H1 (cell line): ENCODE measurements at regions not wholly inside any gene's neighbourhood (a gene's known extent, or its start where the extent isn't known, plus 50 kb on each side); places are given as distances from the start of the nearest gene placed in this dataset.

Source experiments
- CTCF ChIA-PET: fragments of 300-600 bp; sonication (Branson Sonifier 250); formaldehyde crosslinking; loops from one replicate; lab custom pipeline; 2021; ENCODE audit not compliant: partially characterized antibody; lab: Charles Lee
- POLR2A ChIA-PET: fragments of 300-600 bp; sonication (Branson Sonifier 250); formaldehyde crosslinking; loops from one replicate; lab custom pipeline; 2021; ENCODE audit warnings: inconsistent platforms; ENCODE audit not compliant: partially characterized antibody; lab: Charles Lee
- DNase-seq, 2 experiments: peaks; one replicate each; pipeline versions ENCODE4 v3.0.0 to v3.0.0-alpha.2; 2010 to 2022; ENCODE audit warnings: low spot score in 2 of 2, low read depth in 1 of 2, mixed read lengths in 1 of 2
- FAIRE-seq: peaks from 2 replicates; lab custom pipeline; 2011; peaks lifted over from hg19 to GRCh38; lab: Jason Lieb, UNC
- H2AFZ ChIP-seq: 2 replicates; pipeline ENCODE4 v1.8.1; 2012; ENCODE audit warnings: low read length, inconsistent platforms
- H2AK5ac ChIP-seq: 2 replicates; pipeline ENCODE4 v1.6.1; 2013; ENCODE audit warnings: low read depth, low read length
- H2BK120ac ChIP-seq: replicated peaks from 2 replicates; pipeline ENCODE3; 2013; ENCODE audit warnings: low read depth, low read length, inconsistent platforms
- H2BK12ac ChIP-seq: 2 replicates; pipeline ENCODE4 v1.6.1; 2013; ENCODE audit warnings: low read depth, low read length
- H2BK15ac ChIP-seq: 2 replicates; pipeline ENCODE4 v1.6.1; 2013; ENCODE audit warnings: low read length
- H2BK20ac ChIP-seq: 2 replicates; pipeline ENCODE4 v1.6.1; 2013; ENCODE audit warnings: low read length
- H2BK5ac ChIP-seq: 2 replicates; pipeline ENCODE4 v1.6.1; 2013; ENCODE audit warnings: low read depth, low read length
- H3K14ac ChIP-seq: 2 replicates; pipeline ENCODE4 v1.6.1; 2013; ENCODE audit warnings: inconsistent platforms; ENCODE audit not compliant: insufficient read length
- H3K18ac ChIP-seq: 2 replicates; pipeline ENCODE4 v1.6.1; 2013; ENCODE audit warnings: low read length; ENCODE audit errors: extremely low read depth
- H3K23ac ChIP-seq: 2 replicates; pipeline ENCODE4 v1.6.1; 2013; ENCODE audit warnings: inconsistent platforms; ENCODE audit not compliant: insufficient read length
- H3K23me2 ChIP-seq: 2 replicates; pipeline ENCODE4 v1.6.1; 2013; ENCODE audit warnings: low read depth, low read length
- H3K27ac ChIP-seq: 2 replicates; pipeline ENCODE4 v1.6.1; 2011; ENCODE audit warnings: low read depth, low read length, inconsistent platforms
- H3K27me3 ChIP-seq, 4 experiments: replicated peaks in 1 of 4; 1 replicate in 1 of 4; 2 replicates in 3 of 4; pipeline versions ENCODE4 v1.6.1 to v1.8.1; 2011 to 2013; ENCODE audit warnings: low read length in 3 of 4, mild to moderate bottlenecking in 3 of 4, inconsistent platforms in 2 of 4, mixed read lengths in 2 of 4, moderate library complexity in 1 of 4; ENCODE audit not compliant: control insufficient read depth in 3 of 4, insufficient read depth in 3 of 4; ENCODE audit errors: extremely low read depth in 1 of 4
- H3K36me3 ChIP-seq, 4 experiments: 2 replicates each; pipeline versions ENCODE4 v1.6.1 to v1.8.1; 2011 to 2013; ENCODE audit warnings: mild to moderate bottlenecking in 4 of 4, low read length in 3 of 4, moderate library complexity in 2 of 4, control low read depth in 1 of 4, inconsistent platforms in 1 of 4; ENCODE audit not compliant: insufficient read depth in 4 of 4, control insufficient read depth in 2 of 4
- H3K4ac ChIP-seq: replicated peaks from 2 replicates; pipeline ENCODE3; 2013; ENCODE audit warnings: low read length, low read depth, mixed read lengths, inconsistent platforms; ENCODE audit not compliant: insufficient read length
- H3K4me1 ChIP-seq, 4 experiments: replicated peaks in 1 of 4; 1 replicate in 1 of 4; 2 replicates in 3 of 4; pipeline versions ENCODE4 v1.6.1 to v1.8.1; 2011 to 2013; ENCODE audit warnings: low read length in 3 of 4, inconsistent platforms in 2 of 4, mixed read lengths in 1 of 4; ENCODE audit not compliant: insufficient read depth in 4 of 4, control insufficient read depth in 3 of 4
- H3K4me2 ChIP-seq, 2 experiments: 2 replicates each; pipeline versions ENCODE4 v1.6.1 to v1.8.1; 2011 to 2013; ENCODE audit warnings: low read depth in 2 of 2, low read length in 2 of 2, control low read depth in 1 of 2, inconsistent platforms in 1 of 2, mild to moderate bottlenecking in 1 of 2; ENCODE audit not compliant: insufficient read depth in 1 of 2
- H3K4me3 ChIP-seq, 4 experiments: fragments of 200-600, 300-600 bp in 1 of 4; sonication (generic), shearing (Covaris generic), sonication (Bioruptor Twin) in 1 of 4; 2 replicates each; pipeline versions ENCODE4 v1.5.1 to v1.8.1; 2011 to 2016; ENCODE audit warnings: low read length in 4 of 4, low read depth in 3 of 4, control low read depth in 2 of 4, inconsistent platforms in 2 of 4, mild to moderate bottlenecking in 2 of 4, mixed read lengths in 1 of 4, moderate library complexity in 1 of 4; ENCODE audit not compliant: insufficient read depth in 2 of 4; ENCODE audit errors: extremely low read depth in 1 of 4
- H3K56ac ChIP-seq: replicated peaks from 2 replicates; pipeline ENCODE3; 2013; ENCODE audit warnings: low read depth, mild to moderate bottlenecking, mixed read lengths, low read length, inconsistent platforms; ENCODE audit not compliant: insufficient read length
- H3K79me1 ChIP-seq: 2 replicates; pipeline ENCODE4 v1.6.1; 2013; ENCODE audit warnings: low read depth, low read length, control low read depth
- H3K79me2 ChIP-seq, 2 experiments: 2 replicates each; pipeline versions ENCODE4 v1.6.1 to v1.8.1; 2012 to 2013; ENCODE audit warnings: low read length in 2 of 2, mild to moderate bottlenecking in 2 of 2, inconsistent platforms in 1 of 2; ENCODE audit not compliant: insufficient read depth in 2 of 2, control insufficient read depth in 1 of 2
- H3K9ac ChIP-seq, 4 experiments: replicated peaks in 1 of 4; 1 replicate in 1 of 4; 2 replicates in 3 of 4; pipeline versions ENCODE4 v1.6.1 to v1.8.1; 2011 to 2013; ENCODE audit warnings: low read depth in 3 of 4, low read length in 3 of 4, control low read depth in 2 of 4, mild to moderate bottlenecking in 2 of 4, moderate library complexity in 2 of 4, inconsistent platforms in 1 of 4; ENCODE audit errors: extremely low read depth in 1 of 4
- H3K9me3 ChIP-seq, 2 experiments: 2 replicates each; pipeline versions ENCODE4 v1.6.1 to v1.8.1; 2012 to 2013; ENCODE audit warnings: mild to moderate bottlenecking in 2 of 2, moderate library complexity in 2 of 2, control low read depth in 1 of 2, inconsistent platforms in 1 of 2, low read depth in 1 of 2, low read length in 1 of 2, mixed read lengths in 1 of 2; ENCODE audit not compliant: insufficient read depth in 2 of 2
- H4K20me1 ChIP-seq, 2 experiments: replicated peaks in 1 of 2; 2 replicates each; pipeline versions ENCODE3 to v1.8.1; 2011 to 2013; ENCODE audit warnings: inconsistent platforms in 2 of 2, low read length in 2 of 2, mild to moderate bottlenecking in 1 of 2; ENCODE audit not compliant: insufficient read depth in 2 of 2, control insufficient read depth in 1 of 2
- H4K5ac ChIP-seq: 2 replicates; pipeline ENCODE4 v1.6.1; 2013; ENCODE audit warnings: low read length, low read depth, mixed read lengths, inconsistent platforms; ENCODE audit not compliant: insufficient read length
- H4K8ac ChIP-seq: 2 replicates; pipeline ENCODE4 v1.8.0; 2013; ENCODE audit warnings: mild to moderate bottlenecking, moderate library complexity, low read length, inconsistent platforms; ENCODE audit not compliant: insufficient read depth; ENCODE audit errors: extremely low read depth
- H4K91ac ChIP-seq: replicated peaks from 2 replicates; pipeline ENCODE3; 2013; ENCODE audit warnings: low read length, mixed read lengths, inconsistent platforms; ENCODE audit not compliant: insufficient read length
- BRCA1 ChIP-seq: IDR thresholded peaks from 2 replicates; pipeline ENCODE4 v1.6.1; 2012; ENCODE audit warnings: low read depth, low read length, improper control_type of control experiment
- CBX5 ChIP-seq: fragments of 300-800, 300-1000 bp; sonication (generic); IDR thresholded peaks from 2 replicates; pipeline ENCODE4 v1.7.1; 2016; ENCODE audit warnings: antibody characterized with exemption, low read length, low read depth
- CEBPB ChIP-seq: IDR thresholded peaks from 2 replicates; pipeline ENCODE4 v1.6.1; 2012; ENCODE audit warnings: low read depth, low read length
- CHD2 ChIP-seq: IDR thresholded peaks from 2 replicates; pipeline ENCODE4 v1.6.1; 2012; ENCODE audit warnings: low read length, improper control_type of control experiment
- JUND ChIP-seq: IDR thresholded peaks from 2 replicates; pipeline ENCODE4 v1.6.1; 2011; ENCODE audit warnings: mild to moderate bottlenecking, improper control_type of control experiment, low read length
- KDM1A ChIP-seq: fragments of 200-600, 300-600 bp; sonication (generic); IDR thresholded peaks from 2 replicates; pipeline ENCODE4 v1.7.1; 2016; ENCODE audit warnings: mild to moderate bottlenecking, low read length, borderline replicate concordance
- KDM4A ChIP-seq: IDR thresholded peaks from one replicate; pipeline ENCODE4 v1.7.1; 2012; ENCODE audit warnings: low read depth, mild to moderate bottlenecking, moderate library complexity, low read length, inconsistent platforms; ENCODE audit not compliant: severe bottlenecking
- NANOG ChIP-seq: IDR thresholded peaks from 2 replicates; pipeline ENCODE4 v1.6.1; 2011; ENCODE audit warnings: low read length, low read depth, mild to moderate bottlenecking, inconsistent platforms; ENCODE audit not compliant: insufficient read depth, poor library complexity, severe bottlenecking
- NRF1 ChIP-seq: IDR thresholded peaks from 2 replicates; pipeline ENCODE4 v1.6.1; 2011; ENCODE audit warnings: mild to moderate bottlenecking, low read depth, low read length, improper control_type of control experiment
- POLR2A ChIP-seq, 2 experiments: IDR thresholded peaks; 1 replicate in 1 of 2; 2 replicates in 1 of 2; pipeline ENCODE4 v1.6.1; 2011; ENCODE audit warnings: low read depth in 2 of 2, low read length in 2 of 2, mild to moderate bottlenecking in 2 of 2; ENCODE audit errors: control extremely low read depth in 1 of 2
- POU5F1 ChIP-seq: IDR thresholded peaks from 2 replicates; pipeline ENCODE4 v1.6.1; 2011; ENCODE audit warnings: low read depth, mild to moderate bottlenecking, low read length, moderate library complexity
- RAD21 ChIP-seq, 2 experiments: IDR thresholded peaks in 1 of 2; conservative IDR thresholded peaks in 1 of 2; 2 replicates each; pipeline ENCODE4 v1.6.1; 2011; ENCODE audit warnings: low read depth in 2 of 2, low read length in 2 of 2, improper control_type of control experiment in 1 of 2, inconsistent platforms in 1 of 2, mild to moderate bottlenecking in 1 of 2, moderate library complexity in 1 of 2
- SAP30 ChIP-seq: fragments of 300-600 bp; sonication (generic); IDR thresholded peaks from 2 replicates; pipeline ENCODE4 v1.7.1; 2012; ENCODE audit warnings: low read length, moderate library complexity, mild to moderate bottlenecking, inconsistent platforms; ENCODE audit not compliant: insufficient read depth, insufficient replicate concordance
- SIRT6 ChIP-seq: IDR thresholded peaks from one replicate; pipeline ENCODE4 v1.7.1; 2012; ENCODE audit warnings: low read length, inconsistent platforms
- SUZ12 ChIP-seq: fragments of 200-600 bp; sonication (generic); IDR thresholded peaks from 2 replicates; pipeline ENCODE4 v1.6.1; 2012; ENCODE audit warnings: mild to moderate bottlenecking, inconsistent platforms, low read length, moderate library complexity, mixed read lengths
- TBP ChIP-seq: IDR thresholded peaks from 2 replicates; pipeline ENCODE4 v1.6.1; 2011; ENCODE audit warnings: low read depth, low read length, improper control_type of control experiment
- WGBS, 2 experiments: shearing (Covaris generic) in 1 of 2; methylation state at CpG; one replicate each; pipeline versions ENCODE4 v1.1.6 to v1.1.7; 2013 to 2015; ENCODE audit warnings: low lambda C conversion rate in 2 of 2, mixed read lengths in 2 of 2, inconsistent platforms in 1 of 2, low coverage in 1 of 2, missing lambda C conversion rate in 1 of 2; ENCODE audit not compliant: insufficient replicate concordance in 2 of 2, insufficient coverage in 1 of 2, insufficient read length in 1 of 2; ENCODE audit errors: extremely low coverage in 1 of 2, missing lambda C conversion rate in 1 of 2; 5-methylcytosine and 5-hydroxymethylcytosine counted together

- no peak overlapping the region for H3K14ac ChIP-seq
- no peaks in the 10 kb centered on the region for H3K23me2 ChIP-seq
- H3K4me3 ChIP-seq = no peak overlapping the region
- no peaks in the 10 kb centered on the region for H3K4me1 ChIP-seq
- no peak overlapping the region for H3K4me2 ChIP-seq
- no peak overlapping the region for H4K8ac ChIP-seq
- H4K91ac ChIP-seq = no peak overlapping the region
- no peak overlapping the region for H2BK20ac ChIP-seq
- H4K20me1 ChIP-seq = no peaks in the 10 kb centered on the region
- H2BK5ac ChIP-seq = no peak overlapping the region
- H2AFZ ChIP-seq = no peak overlapping the region
- no peak overlapping the region for H2BK120ac ChIP-seq
- H3K9me3 ChIP-seq = peaks cover 0 to 3% of the 10 kb centered on the region in 2 experiments; a peak in 1 of 4 replicates
- no peak overlapping the region for H3K4ac ChIP-seq
- no peak overlapping the region for H2BK15ac ChIP-seq
- no peaks in the 10 kb centered on the region for H3K36me3 ChIP-seq
- DNase-seq (no peak), FAIRE-seq (no peak)
- no peak overlapping the region for H2BK12ac ChIP-seq
- no peak overlapping the region for H3K9ac ChIP-seq
- no peak overlapping the region for H3K27ac ChIP-seq
- no peak overlapping the region for H2AK5ac ChIP-seq
- H4K5ac ChIP-seq = no peak overlapping the region
- WGBS, 2 experiments = 94% methylated on average over 1 of the region's 1 CpG; no CpG with 5 or more reads in 1 of the 2 experiments
- POLR2A ChIA-PET = no interaction called here
- no peak overlapping the region for H3K56ac ChIP-seq
- H3K79me1 ChIP-seq = no peaks in the 10 kb centered on the region
- no peaks in the 10 kb centered on the region for H3K79me2 ChIP-seq
- H3K27me3 ChIP-seq = no peaks in the 10 kb centered on the region
- H3K23ac ChIP-seq = no peak overlapping the region
- CTCF ChIA-PET = interaction anchor here (0.6 to 0.7 kb wide), 2 partner anchors 9 to 207 kb away, joined by 3 read pairs; no protein-coding TSS in a partner anchor
- H3K18ac ChIP-seq = no peak overlapping the region
- TF ChIP-seq CHD2 = no peak
- no peak for TF ChIP-seq SIRT6
- TF ChIP-seq TBP = no peak
- TF ChIP-seq POLR2A (IDR thresholded peaks at IDR 0.05; ENCODE audit: control extremely low read depth in 1 of 2, low read depth in 2 of 2, low read length in 2 of 2) = no peak
- no peak for TF ChIP-seq BRCA1
- no peak for TF ChIP-seq RAD21 (IDR thresholded peaks at IDR 0.05 in 1 of 2, conservative IDR thresholded peaks at IDR 0.05 in 1 of 2; ENCODE audit: low read depth in 2 of 2, low read length in 2 of 2)
- no peak for TF ChIP-seq NRF1
- no peak for TF ChIP-seq SUZ12
- TF ChIP-seq SAP30 = no peak
- TF ChIP-seq CBX5 = no peak
- TF ChIP-seq JUND = no peak
- no peak for TF ChIP-seq POU5F1
- TF ChIP-seq KDM4A = no peak
- TF ChIP-seq KDM1A = no peak
- TF ChIP-seq NANOG = no peak
- TF ChIP-seq CEBPB = no peak
Observed at GRCh38 chr15:37701230-37701629, 233.2 kb upstream of the TMCO5A start.
